ENCODE measurements at regions not wholly inside any gene's neighbourhood (a gene's known extent, or its start where the extent isn't known, plus 50 kb on each side); places are given as distances from the start of the nearest gene placed in this dataset.

DNA sequence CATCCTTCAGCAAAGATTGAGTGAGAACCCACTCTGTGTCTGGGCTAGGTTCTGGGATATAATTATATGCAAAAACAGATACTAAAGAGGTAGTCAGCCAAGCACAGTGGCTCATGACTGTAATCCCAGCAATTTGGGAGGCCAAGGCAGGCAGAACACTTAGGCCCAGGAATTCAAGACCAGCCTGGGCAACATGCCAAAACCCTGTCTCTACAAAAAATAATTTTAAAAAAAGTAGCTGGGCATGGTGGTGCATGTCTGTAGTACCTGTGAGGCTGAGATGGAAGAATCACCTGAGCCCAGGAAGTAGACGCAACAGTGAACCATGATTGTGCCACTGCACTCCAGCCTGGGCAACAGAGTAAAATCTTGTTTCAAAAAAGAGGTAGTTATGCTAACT lies 237.5 kb upstream of the HMGA2 start:
- Histone ChIP-seq H3K27me3 (ENCODE audit: control insufficient read depth, insufficient read depth, low read length) (no peaks in the 10 kb centered on the region), H3K9me3 (ENCODE audit: control insufficient read depth, insufficient read depth, low read depth, low read length) (no peaks in the 10 kb centered on the region), H3K4me1 (ENCODE audit: control insufficient read depth, insufficient read depth, low read length) (no peaks in the 10 kb centered on the region), H3K4me3 (ENCODE audit: low read depth in 2 of 2, low read length in 2 of 2) (no peak overlapping the region), H3K36me3 (ENCODE audit: control insufficient read depth, insufficient read depth, low read length) (no peaks in the 10 kb centered on the region), H3K27ac (ENCODE audit: low read length) (no peak overlapping the region)
- TF ChIP-seq TCF7L2 (IDR thresholded peaks at IDR 0.05; ENCODE audit: low read depth, low read length), result no peak
- TF ChIP-seq, protein P1, sequence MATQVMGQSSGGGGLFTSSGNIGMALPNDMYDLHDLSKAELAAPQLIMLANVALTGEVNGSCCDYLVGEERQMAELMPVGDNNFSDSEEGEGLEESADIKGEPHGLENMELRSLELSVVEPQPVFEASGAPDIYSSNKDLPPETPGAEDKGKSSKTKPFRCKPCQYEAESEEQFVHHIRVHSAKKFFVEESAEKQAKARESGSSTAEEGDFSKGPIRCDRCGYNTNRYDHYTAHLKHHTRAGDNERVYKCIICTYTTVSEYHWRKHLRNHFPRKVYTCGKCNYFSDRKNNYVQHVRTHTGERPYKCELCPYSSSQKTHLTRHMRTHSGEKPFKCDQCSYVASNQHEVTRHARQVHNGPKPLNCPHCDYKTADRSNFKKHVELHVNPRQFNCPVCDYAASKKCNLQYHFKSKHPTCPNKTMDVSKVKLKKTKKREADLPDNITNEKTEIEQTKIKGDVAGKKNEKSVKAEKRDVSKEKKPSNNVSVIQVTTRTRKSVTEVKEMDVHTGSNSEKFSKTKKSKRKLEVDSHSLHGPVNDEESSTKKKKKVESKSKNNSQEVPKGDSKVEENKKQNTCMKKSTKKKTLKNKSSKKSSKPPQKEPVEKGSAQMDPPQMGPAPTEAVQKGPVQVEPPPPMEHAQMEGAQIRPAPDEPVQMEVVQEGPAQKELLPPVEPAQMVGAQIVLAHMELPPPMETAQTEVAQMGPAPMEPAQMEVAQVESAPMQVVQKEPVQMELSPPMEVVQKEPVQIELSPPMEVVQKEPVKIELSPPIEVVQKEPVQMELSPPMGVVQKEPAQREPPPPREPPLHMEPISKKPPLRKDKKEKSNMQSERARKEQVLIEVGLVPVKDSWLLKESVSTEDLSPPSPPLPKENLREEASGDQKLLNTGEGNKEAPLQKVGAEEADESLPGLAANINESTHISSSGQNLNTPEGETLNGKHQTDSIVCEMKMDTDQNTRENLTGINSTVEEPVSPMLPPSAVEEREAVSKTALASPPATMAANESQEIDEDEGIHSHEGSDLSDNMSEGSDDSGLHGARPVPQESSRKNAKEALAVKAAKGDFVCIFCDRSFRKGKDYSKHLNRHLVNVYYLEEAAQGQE (IDR thresholded peaks at IDR 0.05; ENCODE audit: insufficient read depth in 1 of 2, low read depth in 2 of 2, low read length in 1 of 2), result no peak
- no peak for TF ChIP-seq SIN3A (IDR thresholded peaks at IDR 0.05; ENCODE audit: borderline replicate concordance, insufficient read depth, low read depth, low read length)
- TF ChIP-seq, protein P2, sequence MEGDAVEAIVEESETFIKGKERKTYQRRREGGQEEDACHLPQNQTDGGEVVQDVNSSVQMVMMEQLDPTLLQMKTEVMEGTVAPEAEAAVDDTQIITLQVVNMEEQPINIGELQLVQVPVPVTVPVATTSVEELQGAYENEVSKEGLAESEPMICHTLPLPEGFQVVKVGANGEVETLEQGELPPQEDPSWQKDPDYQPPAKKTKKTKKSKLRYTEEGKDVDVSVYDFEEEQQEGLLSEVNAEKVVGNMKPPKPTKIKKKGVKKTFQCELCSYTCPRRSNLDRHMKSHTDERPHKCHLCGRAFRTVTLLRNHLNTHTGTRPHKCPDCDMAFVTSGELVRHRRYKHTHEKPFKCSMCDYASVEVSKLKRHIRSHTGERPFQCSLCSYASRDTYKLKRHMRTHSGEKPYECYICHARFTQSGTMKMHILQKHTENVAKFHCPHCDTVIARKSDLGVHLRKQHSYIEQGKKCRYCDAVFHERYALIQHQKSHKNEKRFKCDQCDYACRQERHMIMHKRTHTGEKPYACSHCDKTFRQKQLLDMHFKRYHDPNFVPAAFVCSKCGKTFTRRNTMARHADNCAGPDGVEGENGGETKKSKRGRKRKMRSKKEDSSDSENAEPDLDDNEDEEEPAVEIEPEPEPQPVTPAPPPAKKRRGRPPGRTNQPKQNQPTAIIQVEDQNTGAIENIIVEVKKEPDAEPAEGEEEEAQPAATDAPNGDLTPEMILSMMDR (IDR thresholded peaks at IDR 0.05), result no peak
- TF ChIP-seq POLR2AphosphoS5 (IDR thresholded peaks at IDR 0.05; ENCODE audit: low read depth, low read length), result no peak
- ATAC-seq (no peak), DNase-seq (ENCODE audit: low read depth, low spot score) (no peak)
- intact Hi-C loops (cut with micrococcal nuclease; ENCODE audit: unreplicated experiment) (no loop called here), in situ Hi-C loops (cut with HindIII; ENCODE audit: low pct_unique_long_range_greater_than_20kb, low sequenced_read_pairs) (no loop called here)
- ChIA-PET POLR2A (no interaction called here), CTCF (no interaction called here)
- BruUV-seq (replicated peaks), result no TSS peak

DNA sequence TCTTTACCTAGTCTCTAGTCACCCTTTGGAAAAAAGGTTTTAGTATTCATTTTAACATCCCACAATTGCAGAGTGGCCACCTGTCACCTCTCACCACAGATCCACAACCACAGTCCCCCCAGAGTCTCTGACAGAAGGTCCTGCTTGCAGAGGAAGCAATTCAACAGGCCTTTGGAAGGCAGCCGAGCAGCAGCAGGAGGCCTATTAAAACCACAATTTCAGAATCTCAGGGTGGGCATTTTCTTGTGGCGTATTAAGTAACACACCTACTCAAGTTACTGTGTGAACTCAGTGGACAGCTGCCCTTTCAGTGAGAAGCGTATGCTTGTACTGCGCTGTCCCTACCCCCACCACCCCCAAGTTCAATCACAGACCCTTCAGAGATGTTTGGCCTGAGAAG lies 234.0 kb upstream of the HMGA2 start:
- CTCF ChIA-PET, result no interaction called here
- Histone ChIP-seq H3K36me3 (ENCODE audit: control insufficient read depth, insufficient read depth, low read length) (no peaks in the 10 kb centered on the region), H3K9me3 (ENCODE audit: control insufficient read depth, insufficient read depth, low read depth, low read length) (no peaks in the 10 kb centered on the region), H3K27me3 (ENCODE audit: control insufficient read depth, insufficient read depth, low read length) (no peaks in the 10 kb centered on the region), H3K4me3 (ENCODE audit: low read depth in 2 of 2, low read length in 2 of 2) (no peak overlapping the region), H3K4me1 (ENCODE audit: control insufficient read depth, insufficient read depth, low read length) (no peaks in the 10 kb centered on the region; the same call in 1 of the 2 replicates), H3K27ac (ENCODE audit: low read length) (no peak overlapping the region)
- DNase-seq (ENCODE audit: low read depth, low spot score) (no peak), ATAC-seq (no peak)
- POLR2A ChIA-PET, result no interaction called here
- intact Hi-C loops (cut with micrococcal nuclease; ENCODE audit: unreplicated experiment) (no loop called here), in situ Hi-C loops (cut with HindIII; ENCODE audit: low pct_unique_long_range_greater_than_20kb, low sequenced_read_pairs) (no loop called here)
- no TSS peak for BruUV-seq (replicated peaks)
- TF ChIP-seq, protein P2 (IDR thresholded peaks at IDR 0.05), result no peak
- TF ChIP-seq POLR2AphosphoS5 (IDR thresholded peaks at IDR 0.05; ENCODE audit: low read depth, low read length) (no peak), SIN3A (IDR thresholded peaks at IDR 0.05; ENCODE audit: borderline replicate concordance, insufficient read depth, low read depth, low read length) (no peak), TCF7L2 (IDR thresholded peaks at IDR 0.05; ENCODE audit: low read depth, low read length) (no peak)
- TF ChIP-seq, protein P1 (IDR thresholded peaks at IDR 0.05; ENCODE audit: insufficient read depth in 1 of 2, low read depth in 2 of 2, low read length in 1 of 2), result no peak

Data from Panc1 (cell line).